Hematopoietic multipotent progenitor cell treated with erythropoietin and hydrocortisone succinate and interleukin-3 and kit ligand, for 15 days (in vitro differentiated cells): ENCODE measurements at regions not wholly inside any gene's neighbourhood (a gene's known extent, or its start where the extent isn't known, plus 50 kb on each side); places are given as distances from the start of the nearest gene placed in this dataset.

Source experiments
- DNase-seq: peaks from one replicate; pipeline ENCODE4 v3.0.0-alpha.2; 2015; ENCODE audit warnings: low spot score

GRCh38 chr15:47367726-47368390, 349.4 kb upstream of the SEMA6D start:
- DNase-seq: no peak

- DNase-seq: no peak
Observed at GRCh38 chr15:47371939-47372338, 345.4 kb upstream of the SEMA6D start.

GRCh38 chr15:47374222-47374621, 343.1 kb upstream of the SEMA6D start:
- DNase-seq: no peak

- DNase-seq: no peak
Observed at GRCh38 chr15:47376190-47376589, 341.1 kb upstream of the SEMA6D start.

- no peak for DNase-seq
Observed at GRCh38 chr15:47377465-47377864, 339.8 kb upstream of the SEMA6D start.

- no peak for DNase-seq
Observed at GRCh38 chr15:47378527-47378926, 338.8 kb upstream of the SEMA6D start.

- no peak for DNase-seq
Observed at GRCh38 chr15:47383102-47383501, 334.2 kb upstream of the SEMA6D start.

GRCh38 chr15:47383801-47384200, 333.5 kb upstream of the SEMA6D start:
- DNase-seq: no peak

GRCh38 chr15:47384341-47384740, 333.0 kb upstream of the SEMA6D start:
- DNase-seq: no peak

GRCh38 chr15:47384776-47385175, 332.5 kb upstream of the SEMA6D start:
- DNase-seq: no peak

- no peak for DNase-seq
Observed at GRCh38 chr15:47386459-47386858, 330.8 kb upstream of the SEMA6D start.

- DNase-seq: no peak
Observed at GRCh38 chr15:47388299-47388698, 329.0 kb upstream of the SEMA6D start.

- DNase-seq: no peak
Observed at GRCh38 chr15:47390208-47390765, 327.0 kb upstream of the SEMA6D start.

GRCh38 chr15:47394286-47394809, 323.0 kb upstream of the SEMA6D start:
- no peak for DNase-seq

GRCh38 chr15:47395076-47395475, 322.2 kb upstream of the SEMA6D start:
- DNase-seq: no peak

GRCh38 chr15:47397655-47398054, 319.6 kb upstream of the SEMA6D start:
- DNase-seq: no peak

- no peak for DNase-seq
Observed at GRCh38 chr15:47398132-47398531, 319.2 kb upstream of the SEMA6D start.

- no peak for DNase-seq
Observed at GRCh38 chr15:47398594-47398993, 318.7 kb upstream of the SEMA6D start.

GRCh38 chr15:47399100-47399499, 318.2 kb upstream of the SEMA6D start:
- no peak for DNase-seq

GRCh38 chr15:47400603-47401002, 316.7 kb upstream of the SEMA6D start:
- DNase-seq: no peak

- no peak for DNase-seq
Observed at GRCh38 chr15:47401427-47401826, 315.9 kb upstream of the SEMA6D start.

- DNase-seq: no peak
Observed at GRCh38 chr15:47402829-47403228, 314.5 kb upstream of the SEMA6D start.

- no peak for DNase-seq
Observed at GRCh38 chr15:47404877-47405276, 312.4 kb upstream of the SEMA6D start.
